Calu3 (cell line): ENCODE measurements at regions not wholly inside any gene's neighbourhood (a gene's known extent, or its start where the extent isn't known, plus 50 kb on each side); places are given as distances from the start of the nearest gene placed in this dataset.

Source experiments
- BruUV-seq: library from RNA; stranded (reverse); fragments of 400-500 nt; replicated peaks from 2 replicates; lab custom pipeline; 2021; lab: Mats Ljungman, UMichigan
- CTCF ChIA-PET: fragments of 300-600 bp; sonication (Branson Sonifier 250); formaldehyde crosslinking; loops from one replicate; lab custom pipeline; 2022; ENCODE audit warnings: antibody characterized with exemption; lab: Charles Lee
- DNase-seq: peaks from one replicate; pipeline ENCODE4 v3.0.0; 2022
- H3K27ac Mint-ChIP-seq: one replicate; pipeline ENCODE4 v1.8.0; 2022; ENCODE audit warnings: mixed read lengths; ENCODE audit not compliant: unreplicated experiment
- H3K27me3 Mint-ChIP-seq: one replicate; pipeline ENCODE4 v1.8.0; 2022; ENCODE audit warnings: mixed read lengths; ENCODE audit not compliant: unreplicated experiment
- H3K36me3 Mint-ChIP-seq: one replicate; pipeline ENCODE4 v1.8.0; 2022; ENCODE audit warnings: mild to moderate bottlenecking, moderate library complexity, mixed read lengths; ENCODE audit not compliant: insufficient read depth, unreplicated experiment
- H3K4me1 Mint-ChIP-seq: one replicate; pipeline ENCODE4 v1.8.0; 2022; ENCODE audit warnings: mild to moderate bottlenecking, low read depth, mixed read lengths; ENCODE audit not compliant: unreplicated experiment
- H3K4me3 Mint-ChIP-seq: one replicate; pipeline ENCODE4 v1.8.0; 2022; ENCODE audit warnings: mild to moderate bottlenecking, low read depth, moderate library complexity, mixed read lengths; ENCODE audit not compliant: unreplicated experiment
- H3K9me3 Mint-ChIP-seq: one replicate; pipeline ENCODE4 v1.8.0; 2022; ENCODE audit warnings: low read depth, mixed read lengths; ENCODE audit not compliant: unreplicated experiment
- intact Hi-C: fragments of 100-400 bp; cut with micrococcal nuclease; formaldehyde crosslinking; loops from one replicate; pipeline ENCODE4 v1.10.0; 2022; ENCODE audit not compliant: unreplicated experiment
- TF ChIP-seq, protein P1 (sequence below): fragments of 200-600 bp; IDR thresholded peaks from one replicate; pipeline ENCODE4 v1.8.0; 2022; ENCODE audit warnings: antibody characterized with exemption; ENCODE audit not compliant: unreplicated experiment

DNA sequence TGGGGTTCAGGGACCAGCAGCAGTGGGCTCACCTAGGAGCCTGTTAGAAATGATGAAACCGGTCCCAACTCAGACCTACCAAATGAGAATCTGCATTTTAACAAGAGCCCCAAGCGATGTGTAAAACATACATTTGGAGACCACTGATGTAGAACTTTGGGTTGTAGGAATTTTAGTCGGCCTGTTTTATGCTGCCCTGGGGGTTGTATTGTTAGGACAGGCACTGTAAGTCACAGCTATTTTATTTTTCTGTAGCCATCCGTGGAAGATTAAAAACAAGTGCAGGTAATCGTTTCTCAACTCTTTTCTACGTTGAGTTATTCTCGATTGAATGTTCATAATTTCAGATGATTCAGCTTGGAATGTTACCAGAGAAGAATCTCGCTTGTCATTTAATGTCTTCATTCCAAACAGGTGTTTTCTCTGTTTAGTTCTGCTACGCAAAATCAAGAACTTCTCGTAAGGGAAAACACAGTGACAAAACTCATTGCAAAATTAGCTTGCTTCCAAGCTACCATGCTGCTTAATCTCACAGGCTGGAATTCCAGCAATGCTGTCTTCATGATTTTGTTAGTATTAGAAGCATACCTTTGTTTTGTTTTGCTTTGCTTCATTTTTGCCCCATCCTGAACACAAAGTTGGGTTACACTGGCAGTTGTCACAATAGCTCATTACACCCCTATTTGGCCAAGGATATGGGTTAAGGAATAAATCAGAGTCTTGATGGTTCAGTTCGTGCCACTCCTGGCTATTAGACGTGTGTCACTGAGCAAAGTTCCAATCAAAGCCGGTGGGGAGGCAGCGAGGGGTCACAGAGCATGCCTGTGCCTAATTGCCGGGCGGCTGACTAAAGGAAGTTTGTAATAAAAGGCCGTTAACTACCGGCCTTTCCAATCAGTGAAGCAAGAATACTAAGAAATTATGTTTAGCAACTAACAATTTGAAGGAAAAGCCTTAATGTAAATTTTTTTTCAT, 676.9 kb downstream of the GATA3 start:
- Mint-ChIP-seq H3K27ac (no peak overlapping the region), H3K4me3 (no peak overlapping the region), H3K4me1 (no peaks in the 10 kb centered on the region)

DNA sequence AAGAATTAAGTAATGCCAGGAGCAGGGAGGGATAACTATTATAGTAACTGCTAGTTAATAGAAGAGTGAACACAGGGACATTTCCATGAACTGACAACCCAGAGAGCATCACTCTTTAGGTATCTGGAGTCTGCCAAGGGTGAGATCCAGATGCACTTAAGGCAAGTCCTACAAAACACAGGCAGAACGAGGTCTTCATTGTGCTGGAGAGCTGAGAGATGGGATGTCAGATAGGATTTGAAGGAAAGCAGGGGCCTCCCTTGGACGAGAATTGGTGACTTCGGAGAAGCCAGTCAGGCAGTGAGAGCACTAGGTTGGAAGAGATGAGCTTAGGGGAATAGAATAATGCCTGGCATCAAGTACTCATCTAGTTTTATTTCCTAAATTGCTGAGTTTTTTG, 684.5 kb downstream of the GATA3 start:
- H3K4me3 Mint-ChIP-seq: no peak overlapping the region
- no TSS peak for BruUV-seq

More for the DNA sequence above, 676.9 kb downstream of the GATA3 start:
- Mint-ChIP-seq H3K27me3 (no peaks in the 10 kb centered on the region), H3K36me3 (no peaks in the 10 kb centered on the region), H3K9me3 (no peaks in the 10 kb centered on the region)
- no peak for DNase-seq
- intact Hi-C loops: no loop called here
- no TSS peak for BruUV-seq
- TF ChIP-seq, protein P1, sequence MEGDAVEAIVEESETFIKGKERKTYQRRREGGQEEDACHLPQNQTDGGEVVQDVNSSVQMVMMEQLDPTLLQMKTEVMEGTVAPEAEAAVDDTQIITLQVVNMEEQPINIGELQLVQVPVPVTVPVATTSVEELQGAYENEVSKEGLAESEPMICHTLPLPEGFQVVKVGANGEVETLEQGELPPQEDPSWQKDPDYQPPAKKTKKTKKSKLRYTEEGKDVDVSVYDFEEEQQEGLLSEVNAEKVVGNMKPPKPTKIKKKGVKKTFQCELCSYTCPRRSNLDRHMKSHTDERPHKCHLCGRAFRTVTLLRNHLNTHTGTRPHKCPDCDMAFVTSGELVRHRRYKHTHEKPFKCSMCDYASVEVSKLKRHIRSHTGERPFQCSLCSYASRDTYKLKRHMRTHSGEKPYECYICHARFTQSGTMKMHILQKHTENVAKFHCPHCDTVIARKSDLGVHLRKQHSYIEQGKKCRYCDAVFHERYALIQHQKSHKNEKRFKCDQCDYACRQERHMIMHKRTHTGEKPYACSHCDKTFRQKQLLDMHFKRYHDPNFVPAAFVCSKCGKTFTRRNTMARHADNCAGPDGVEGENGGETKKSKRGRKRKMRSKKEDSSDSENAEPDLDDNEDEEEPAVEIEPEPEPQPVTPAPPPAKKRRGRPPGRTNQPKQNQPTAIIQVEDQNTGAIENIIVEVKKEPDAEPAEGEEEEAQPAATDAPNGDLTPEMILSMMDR: no peak
- CTCF ChIA-PET: no interaction called here

DNA sequence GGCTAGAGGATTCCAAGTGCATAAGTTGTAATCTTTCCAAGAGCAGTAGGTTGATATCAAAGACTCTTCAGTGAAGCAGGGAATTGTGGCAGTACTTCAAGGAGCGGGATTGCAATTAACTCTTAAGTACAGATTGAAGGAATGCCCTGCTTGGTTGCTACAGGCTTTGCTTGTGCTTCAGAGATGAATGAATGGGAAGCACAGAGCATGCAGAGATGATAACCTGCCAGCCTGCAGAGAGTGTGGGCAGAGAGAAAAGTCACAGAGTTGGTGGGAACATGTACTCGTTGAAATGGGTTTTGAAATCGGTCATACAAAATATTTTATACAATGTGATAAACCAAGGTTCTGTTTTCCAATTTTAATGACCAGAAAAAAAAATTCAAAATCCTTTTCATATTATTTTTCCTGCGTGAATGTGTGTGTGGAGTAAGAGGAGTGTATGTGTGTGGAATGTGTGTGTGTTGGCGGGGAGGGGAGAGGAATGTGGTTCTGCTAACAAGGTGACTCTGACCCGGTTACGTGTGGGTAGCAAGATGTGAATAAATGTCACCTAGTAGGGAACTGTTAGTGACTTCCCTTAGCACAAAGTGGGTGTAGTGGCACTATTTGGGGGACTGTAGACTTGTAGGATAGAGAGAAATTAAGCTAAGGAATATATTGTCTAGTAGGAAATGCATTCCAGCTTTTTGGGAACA, 697.8 kb downstream of the GATA3 start:
- intact Hi-C loops: loop anchor here (10.0 kb wide), 1 partner anchor 707 kb away; no protein-coding TSS in a partner anchor
- no TSS peak for BruUV-seq
- Mint-ChIP-seq H3K27me3 (no peaks in the 10 kb centered on the region), H3K4me1 (no peaks in the 10 kb centered on the region), H3K4me3 (no peak overlapping the region), H3K36me3 (no peaks in the 10 kb centered on the region), H3K27ac (no peak overlapping the region), H3K9me3 (no peaks in the 10 kb centered on the region)
- TF ChIP-seq, protein P1: no peak
- CTCF ChIA-PET: interaction anchor here (0.5 kb wide), 1 partner anchor 717 kb away, joined by 5 read pairs; no protein-coding TSS in a partner anchor
- DNase-seq: no peak

More for the DNA sequence above, 684.5 kb downstream of the GATA3 start:
- H3K4me1 Mint-ChIP-seq: no peaks in the 10 kb centered on the region
- TF ChIP-seq, protein P1: no peak
- H3K27ac Mint-ChIP-seq: no peak overlapping the region
- DNase-seq: no peak
- no peaks in the 10 kb centered on the region for H3K9me3 Mint-ChIP-seq
- CTCF ChIA-PET: interaction anchor here (0.7 to 1.4 kb wide), 3 partner anchors 13 to 556 kb away, joined by 3 to 7 read pairs (median 3); no protein-coding TSS in a partner anchor
- intact Hi-C loops: no loop called here
- H3K27me3 Mint-ChIP-seq: no peaks in the 10 kb centered on the region
- H3K36me3 Mint-ChIP-seq: no peaks in the 10 kb centered on the region

DNA sequence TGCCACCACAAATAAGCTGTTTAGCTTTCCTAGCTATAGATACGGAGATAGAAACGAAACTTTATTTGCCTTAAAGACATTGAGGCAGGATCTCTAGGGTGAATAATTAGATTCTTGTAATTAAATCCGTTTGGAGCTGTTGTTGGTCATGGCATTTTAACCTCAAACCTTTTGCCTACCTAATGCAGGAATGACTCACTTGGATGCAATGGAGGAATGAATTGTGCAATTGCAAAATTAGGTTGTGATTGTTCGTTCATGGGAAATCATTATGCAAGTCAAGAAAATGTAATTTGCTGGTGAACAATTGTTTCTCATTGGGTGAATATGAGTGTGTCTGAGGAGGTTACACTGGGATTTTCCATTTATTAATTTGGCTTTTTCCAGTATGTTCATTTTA, 703.5 kb downstream of the GATA3 start:
- intact Hi-C loops: loop anchor here (10.0 kb wide), 1 partner anchor 713 kb away; no protein-coding TSS in a partner anchor
- TF ChIP-seq, protein P1: no peak
- Mint-ChIP-seq H3K36me3 (no peaks in the 10 kb centered on the region), H3K27ac (no peak overlapping the region), H3K27me3 (no peaks in the 10 kb centered on the region), H3K4me1 (no peaks in the 10 kb centered on the region), H3K9me3 (no peaks in the 10 kb centered on the region), H3K4me3 (no peak overlapping the region)
- CTCF ChIA-PET: interaction anchor here (1.0 kb wide), 1 partner anchor 19 kb away, joined by 3 read pairs; no protein-coding TSS in a partner anchor
- no TSS peak for BruUV-seq
- no peak for DNase-seq
